ENCODE measurements at regions not wholly inside any gene's neighbourhood (a gene's known extent, or its start where the extent isn't known, plus 50 kb on each side); places are given as distances from the start of the nearest gene placed in this dataset.

DNA sequence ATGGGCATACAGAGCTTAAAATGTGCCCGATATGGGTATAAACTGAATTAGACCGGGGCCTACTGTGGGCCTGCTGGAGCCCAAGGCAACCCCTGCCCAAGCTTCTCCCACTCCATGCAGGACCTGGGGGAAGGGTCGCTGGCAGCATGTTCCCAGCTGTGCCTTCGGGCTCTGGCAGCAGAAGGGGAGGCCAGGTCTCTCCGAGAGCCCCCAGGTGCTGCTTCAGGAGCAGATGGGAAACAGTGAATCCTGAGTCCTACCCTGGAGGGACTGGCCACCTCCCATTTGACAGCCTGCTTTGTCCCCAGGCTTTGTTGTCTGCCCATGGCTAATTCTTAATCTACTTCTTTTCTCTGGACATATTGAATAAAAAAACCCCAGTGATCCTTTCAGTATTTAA is 315.6 kb upstream of the B3GAT1 start:
- no peak overlapping the region for H3K27ac ChIP-seq
- H3K4me3 ChIP-seq: no peak overlapping the region
- no peak for ATAC-seq
- no peaks in the 10 kb centered on the region for H3K9me3 ChIP-seq
- intact Hi-C loops (cut with DNase I): no loop called here
- TF ChIP-seq POLR2A (IDR thresholded peaks at IDR 0.05): no peak
- TF ChIP-seq, protein P1, sequence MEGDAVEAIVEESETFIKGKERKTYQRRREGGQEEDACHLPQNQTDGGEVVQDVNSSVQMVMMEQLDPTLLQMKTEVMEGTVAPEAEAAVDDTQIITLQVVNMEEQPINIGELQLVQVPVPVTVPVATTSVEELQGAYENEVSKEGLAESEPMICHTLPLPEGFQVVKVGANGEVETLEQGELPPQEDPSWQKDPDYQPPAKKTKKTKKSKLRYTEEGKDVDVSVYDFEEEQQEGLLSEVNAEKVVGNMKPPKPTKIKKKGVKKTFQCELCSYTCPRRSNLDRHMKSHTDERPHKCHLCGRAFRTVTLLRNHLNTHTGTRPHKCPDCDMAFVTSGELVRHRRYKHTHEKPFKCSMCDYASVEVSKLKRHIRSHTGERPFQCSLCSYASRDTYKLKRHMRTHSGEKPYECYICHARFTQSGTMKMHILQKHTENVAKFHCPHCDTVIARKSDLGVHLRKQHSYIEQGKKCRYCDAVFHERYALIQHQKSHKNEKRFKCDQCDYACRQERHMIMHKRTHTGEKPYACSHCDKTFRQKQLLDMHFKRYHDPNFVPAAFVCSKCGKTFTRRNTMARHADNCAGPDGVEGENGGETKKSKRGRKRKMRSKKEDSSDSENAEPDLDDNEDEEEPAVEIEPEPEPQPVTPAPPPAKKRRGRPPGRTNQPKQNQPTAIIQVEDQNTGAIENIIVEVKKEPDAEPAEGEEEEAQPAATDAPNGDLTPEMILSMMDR (IDR thresholded peaks at IDR 0.05): no peak
- H3K27me3 ChIP-seq: no peaks in the 10 kb centered on the region
- no peak for DNase-seq
- WGBS (ENCODE audit: insufficient coverage, low coverage, low lambda C conversion rate, missing lambda C conversion rate): 75% methylated on average over 3 of the region's 5 CpGs
- H3K4me1 ChIP-seq: no peaks in the 10 kb centered on the region
- H3K36me3 ChIP-seq: no peaks in the 10 kb centered on the region

- 70% methylated on average over 12 of the region's 13 CpGs for WGBS (ENCODE audit: insufficient coverage, low coverage, low lambda C conversion rate, missing lambda C conversion rate)
- DNase-seq (no peak), ATAC-seq (no peak)
- intact Hi-C loops (cut with DNase I): no loop called here
- Histone ChIP-seq H3K27me3 (no peaks in the 10 kb centered on the region), H3K27ac (no peak overlapping the region), H3K9me3 (no peaks in the 10 kb centered on the region), H3K36me3 (no peaks in the 10 kb centered on the region), H3K4me1 (no peaks in the 10 kb centered on the region), H3K4me3 (no peak overlapping the region)
- no peak for TF ChIP-seq POLR2A (IDR thresholded peaks at IDR 0.05)
- TF ChIP-seq, protein P1 (IDR thresholded peaks at IDR 0.05): no peak
Measured at GRCh38 chr11:134727204-134727603, 315.2 kb upstream of the B3GAT1 start.

DNA sequence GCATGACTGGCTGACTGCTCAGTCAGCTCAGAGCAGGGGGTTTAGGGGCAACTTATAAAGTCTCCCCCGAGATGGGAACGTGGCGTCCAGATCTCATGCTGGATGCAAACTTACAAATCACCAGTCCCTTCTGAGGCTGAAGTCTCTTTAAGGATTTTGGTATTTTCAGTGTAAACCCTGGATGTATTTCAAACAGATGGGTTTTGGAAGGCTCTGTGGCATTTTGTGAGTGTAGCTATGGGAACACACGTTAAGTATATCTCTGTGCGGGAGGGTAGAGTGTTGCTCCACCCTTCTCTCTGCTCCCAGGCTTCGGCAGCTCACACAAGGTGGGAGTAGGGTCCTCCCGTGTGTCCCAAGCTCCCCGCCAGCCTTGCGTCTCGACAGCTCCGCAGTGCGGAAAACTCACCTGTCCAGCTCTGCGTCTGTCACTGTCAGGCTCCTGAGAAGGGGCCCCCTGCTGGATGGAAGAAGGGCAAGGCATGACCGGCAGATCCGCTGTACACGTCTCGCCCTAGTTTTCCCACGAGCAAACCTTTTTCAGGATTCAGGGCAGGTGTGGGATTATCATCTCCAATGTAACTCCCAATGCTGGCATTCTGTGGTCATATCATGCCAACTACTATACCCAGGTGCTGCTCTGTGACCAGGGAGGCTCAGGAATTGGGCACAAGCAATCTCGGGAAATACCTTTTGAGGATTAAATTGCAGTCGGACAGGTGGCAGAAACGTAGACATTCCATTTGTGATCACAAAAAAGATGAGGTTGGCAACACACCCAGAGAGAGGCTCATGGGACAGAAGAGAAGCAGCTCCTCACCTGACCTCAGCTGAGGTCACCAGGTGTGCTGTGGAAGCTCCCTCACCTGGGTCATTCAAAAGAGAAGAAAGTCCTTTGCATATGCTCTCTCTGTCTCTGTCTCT is 313.9 kb upstream of the B3GAT1 start:
- H3K27ac ChIP-seq: no peak overlapping the region
- TF ChIP-seq, protein P1 (IDR thresholded peaks at IDR 0.05): no peak
- TF ChIP-seq POLR2A (IDR thresholded peaks at IDR 0.05): no peak
- WGBS (ENCODE audit: insufficient coverage, low coverage, low lambda C conversion rate, missing lambda C conversion rate): 63% methylated on average over 9 of the region's 21 CpGs
- no peak for ATAC-seq
- H3K27me3 ChIP-seq: no peaks in the 10 kb centered on the region
- DNase-seq: no peak
- H3K4me1 ChIP-seq: no peaks in the 10 kb centered on the region
- intact Hi-C loops (cut with DNase I): no loop called here
- no peaks in the 10 kb centered on the region for H3K36me3 ChIP-seq
- no peak overlapping the region for H3K4me3 ChIP-seq
- no peaks in the 10 kb centered on the region for H3K9me3 ChIP-seq

GRCh38 chr11:134725211-134725610 is 313.2 kb upstream of the B3GAT1 start:
- no peak overlapping the region for H3K27ac ChIP-seq
- H3K36me3 ChIP-seq: no peaks in the 10 kb centered on the region
- WGBS (ENCODE audit: insufficient coverage, low coverage, low lambda C conversion rate, missing lambda C conversion rate): 69% methylated on average over 6 of the region's 12 CpGs
- TF ChIP-seq, protein P1 (IDR thresholded peaks at IDR 0.05): no peak
- TF ChIP-seq POLR2A (IDR thresholded peaks at IDR 0.05): no peak
- H3K9me3 ChIP-seq: no peaks in the 10 kb centered on the region
- intact Hi-C loops (cut with DNase I): no loop called here
- DNase-seq (no peak), ATAC-seq (no peak)
- no peaks in the 10 kb centered on the region for H3K4me1 ChIP-seq
- no peak overlapping the region for H3K4me3 ChIP-seq
- H3K27me3 ChIP-seq: no peaks in the 10 kb centered on the region

All from right lobe of liver (tissue), 6 donors.